Trophoblast cell (in vitro differentiated cells and primary cell): ENCODE measurements at regions not wholly inside any gene's neighbourhood (a gene's known extent, or its start where the extent isn't known, plus 50 kb on each side); places are given as distances from the start of the nearest gene placed in this dataset.

Experiments used
- DNase-seq, 2 donors: peaks; one replicate each; pipeline ENCODE4 v3.0.0-alpha.2; 2016
- H2AFZ ChIP-seq: 2 replicates; pipeline ENCODE4 v1.6.1; 2013; ENCODE audit warnings: low read length, moderate library complexity, mild to moderate bottlenecking; ENCODE audit not compliant: insufficient read depth, poor library complexity
- H2AK5ac ChIP-seq: 2 replicates; pipeline ENCODE4 v1.6.1; 2013; ENCODE audit warnings: mild to moderate bottlenecking, low read length
- H2BK120ac ChIP-seq: 2 replicates; pipeline ENCODE4 v1.6.1; 2013; ENCODE audit warnings: low read length, mild to moderate bottlenecking, moderate library complexity; ENCODE audit not compliant: insufficient read depth, poor library complexity
- H2BK12ac ChIP-seq: 2 replicates; pipeline ENCODE4 v1.6.1; 2013; ENCODE audit warnings: mild to moderate bottlenecking, low read length, moderate library complexity
- H2BK5ac ChIP-seq: 2 replicates; pipeline ENCODE4 v1.6.1; 2013; ENCODE audit warnings: low read length, low read depth, moderate library complexity, mild to moderate bottlenecking; ENCODE audit not compliant: poor library complexity
- H3K14ac ChIP-seq: 2 replicates; pipeline ENCODE4 v1.6.1; 2013; ENCODE audit warnings: mild to moderate bottlenecking, low read length
- H3K18ac ChIP-seq: 2 replicates; pipeline ENCODE4 v1.6.1; 2013; ENCODE audit warnings: mild to moderate bottlenecking, low read length
- H3K23ac ChIP-seq: 2 replicates; pipeline ENCODE4 v1.6.1; 2013; ENCODE audit warnings: low read length
- H3K27ac ChIP-seq: 2 replicates; pipeline ENCODE4 v1.5.1; 2013; ENCODE audit warnings: low read depth, mild to moderate bottlenecking, inconsistent platforms, low read length, moderate library complexity
- H3K27me3 ChIP-seq: 2 replicates; pipeline ENCODE4 v1.6.1; 2013; ENCODE audit warnings: inconsistent platforms, mild to moderate bottlenecking, low read length, moderate library complexity; ENCODE audit not compliant: insufficient read depth
- H3K36me3 ChIP-seq, 2 experiments: 1 replicate in 1 of 2; 2 replicates in 1 of 2; pipeline ENCODE4 v1.6.1; 2013; ENCODE audit warnings: low read length in 2 of 2, mild to moderate bottlenecking in 2 of 2, moderate library complexity in 1 of 2; ENCODE audit not compliant: insufficient read depth in 2 of 2, control insufficient read depth in 1 of 2
- H3K4ac ChIP-seq: 2 replicates; pipeline ENCODE4 v1.6.1; 2013; ENCODE audit warnings: low read depth, mild to moderate bottlenecking, low read length, moderate library complexity
- H3K4me1 ChIP-seq, 2 experiments: 1 replicate in 1 of 2; 2 replicates in 1 of 2; pipeline ENCODE4 v1.6.1; 2013; ENCODE audit warnings: low read length in 2 of 2, mild to moderate bottlenecking in 2 of 2, moderate library complexity in 1 of 2; ENCODE audit not compliant: insufficient read depth in 2 of 2, control insufficient read depth in 1 of 2
- H3K4me2 ChIP-seq: 2 replicates; pipeline ENCODE4 v1.6.1; 2013; ENCODE audit warnings: inconsistent platforms, mild to moderate bottlenecking, low read length, moderate library complexity
- H3K4me3 ChIP-seq: 2 replicates; pipeline ENCODE4 v1.5.1; 2013; ENCODE audit warnings: mild to moderate bottlenecking, low read depth, low read length, inconsistent platforms
- H3K79me1 ChIP-seq: one replicate; pipeline ENCODE4 v1.6.1; 2013; ENCODE audit warnings: low read length
- H3K79me2 ChIP-seq: 2 replicates; pipeline ENCODE4 v1.6.1; 2013; ENCODE audit warnings: low read length, mild to moderate bottlenecking; ENCODE audit not compliant: control insufficient read depth, insufficient read depth, poor library complexity
- H3K9ac ChIP-seq: 2 replicates; pipeline ENCODE4 v1.6.1; 2013; ENCODE audit warnings: mild to moderate bottlenecking, low read length
- H3K9me3 ChIP-seq: 2 replicates; pipeline ENCODE4 v1.6.1; 2013; ENCODE audit warnings: low read depth, mild to moderate bottlenecking, control low read depth, inconsistent platforms, low read length; ENCODE audit not compliant: insufficient read depth
- H4K12ac ChIP-seq: 2 replicates; pipeline ENCODE4 v1.6.1; 2013; ENCODE audit warnings: low read depth, mild to moderate bottlenecking, low read length, moderate library complexity
- H4K8ac ChIP-seq: 2 replicates; pipeline ENCODE4 v1.6.1; 2013; ENCODE audit warnings: low read depth, mild to moderate bottlenecking, low read length, moderate library complexity
- H4K91ac ChIP-seq: one replicate; pipeline ENCODE4 v1.6.1; 2013; ENCODE audit warnings: low read depth, mild to moderate bottlenecking, low read length, moderate library complexity
- WGBS: extraction: QIAGEN DNeasy Blood & Tissue Kit; methylation state at CpG from one replicate; pipeline ENCODE4 v1.1.7; 2013; ENCODE audit warnings: missing lambda C conversion rate; ENCODE audit not compliant: insufficient read length, insufficient coverage; ENCODE audit errors: extremely low coverage; 5-methylcytosine and 5-hydroxymethylcytosine counted together

GRCh38 chr17:52789829-52790228, 631.3 kb upstream of the CA10 start:
- H2AK5ac ChIP-seq = no peak overlapping the region
- H4K8ac ChIP-seq = no peak overlapping the region
- H3K18ac ChIP-seq = no peak overlapping the region
- H4K91ac ChIP-seq = no peak overlapping the region
- no peaks in the 10 kb centered on the region for H3K4me1 ChIP-seq
- no peaks in the 10 kb centered on the region for H3K9me3 ChIP-seq
- H2BK12ac ChIP-seq = no peak overlapping the region
- H3K23ac ChIP-seq = no peak overlapping the region
- H2AFZ ChIP-seq = no peak overlapping the region
- no peak overlapping the region for H4K12ac ChIP-seq
- H3K27me3 ChIP-seq = no peaks in the 10 kb centered on the region
- H3K79me1 ChIP-seq = no peaks in the 10 kb centered on the region
- DNase-seq = no peak
- no peak overlapping the region for H3K4me3 ChIP-seq
- no peak overlapping the region for H3K4me2 ChIP-seq
- H3K27ac ChIP-seq = no peak overlapping the region
- no CpG with 5 or more reads among the region's 3 CpGs for WGBS
- no peak overlapping the region for H2BK5ac ChIP-seq
- no peak overlapping the region for H3K9ac ChIP-seq
- no peak overlapping the region for H3K4ac ChIP-seq
- H3K36me3 ChIP-seq = no peaks in the 10 kb centered on the region
- no peak overlapping the region for H3K14ac ChIP-seq
- no peak overlapping the region for H2BK120ac ChIP-seq
- no peaks in the 10 kb centered on the region for H3K79me2 ChIP-seq

- Histone ChIP-seq H4K8ac (no peak overlapping the region), H4K91ac (no peak overlapping the region), H3K4me1 (no peaks in the 10 kb centered on the region), H3K14ac (no peak overlapping the region), H3K36me3 (no peaks in the 10 kb centered on the region), H3K79me1 (no peaks in the 10 kb centered on the region), H3K9ac (no peak overlapping the region), H3K4me2 (no peak overlapping the region), H3K27ac (no peak overlapping the region), H2BK12ac (no peak overlapping the region), H2BK5ac (no peak overlapping the region), H3K27me3 (no peaks in the 10 kb centered on the region), H4K12ac (no peak overlapping the region), H3K4me3 (no peak overlapping the region), H2AFZ (no peak overlapping the region), H2AK5ac (no peak overlapping the region), H3K18ac (no peak overlapping the region), H3K79me2 (no peaks in the 10 kb centered on the region), H3K4ac (no peak overlapping the region), H3K23ac (no peak overlapping the region), H2BK120ac (no peak overlapping the region), H3K9me3 (no peaks in the 10 kb centered on the region)
- DNase-seq = peak in 1 of 2 donors; percentile 6
- WGBS = no CpG with 5 or more reads among the region's 4 CpGs
Observed at GRCh38 chr17:52776234-52776633, 617.7 kb upstream of the CA10 start.

GRCh38 chr17:52762794-52763167, 604.3 kb upstream of the CA10 start:
- no peaks in the 10 kb centered on the region for H3K4me1 ChIP-seq
- no peak overlapping the region for H3K27ac ChIP-seq
- no peak overlapping the region for H3K23ac ChIP-seq
- no peak overlapping the region for H3K14ac ChIP-seq
- H3K79me1 ChIP-seq = no peaks in the 10 kb centered on the region
- H3K18ac ChIP-seq = no peak overlapping the region
- H3K79me2 ChIP-seq = no peaks in the 10 kb centered on the region
- H2BK120ac ChIP-seq = no peak overlapping the region
- no peak overlapping the region for H3K4me2 ChIP-seq
- no peak overlapping the region for H2BK5ac ChIP-seq
- H4K8ac ChIP-seq = no peak overlapping the region
- H4K12ac ChIP-seq = no peak overlapping the region
- H3K9me3 ChIP-seq = peaks cover 3% of the 10 kb centered on the region
- H3K4ac ChIP-seq = no peak overlapping the region
- H2BK12ac ChIP-seq = no peak overlapping the region
- WGBS = no CpG with 5 or more reads among the region's 1 CpG
- H3K9ac ChIP-seq = no peak overlapping the region
- no peaks in the 10 kb centered on the region for H3K36me3 ChIP-seq
- no peak overlapping the region for H4K91ac ChIP-seq
- no peak for DNase-seq
- H3K27me3 ChIP-seq = no peaks in the 10 kb centered on the region
- no peak overlapping the region for H2AK5ac ChIP-seq
- no peak overlapping the region for H2AFZ ChIP-seq
- H3K4me3 ChIP-seq = no peak overlapping the region

GRCh38 chr17:52762147-52762793, 603.8 kb upstream of the CA10 start:
- Histone ChIP-seq H4K8ac (no peak overlapping the region), H2BK120ac (no peak overlapping the region), H3K79me1 (no peaks in the 10 kb centered on the region), H2AK5ac (no peak overlapping the region), H3K4me2 (no peak overlapping the region), H2AFZ (no peak overlapping the region), H2BK5ac (no peak overlapping the region), H3K27ac (no peak overlapping the region), H3K14ac (no peak overlapping the region), H3K23ac (no peak overlapping the region), H3K18ac (no peak overlapping the region), H3K9me3 (peaks cover 3% of the 10 kb centered on the region), H3K9ac (no peak overlapping the region), H3K79me2 (no peaks in the 10 kb centered on the region), H3K36me3 (no peaks in the 10 kb centered on the region), H3K4ac (no peak overlapping the region), H2BK12ac (no peak overlapping the region), H3K27me3 (no peaks in the 10 kb centered on the region), H4K91ac (no peak overlapping the region), H4K12ac (no peak overlapping the region), H3K4me1 (no peaks in the 10 kb centered on the region), H3K4me3 (no peak overlapping the region)
- DNase-seq = no peak
- no CpG with 5 or more reads among the region's 5 CpGs for WGBS
